ENCODE measurements at regions not wholly inside any gene's neighbourhood (a gene's known extent, or its start where the extent isn't known, plus 50 kb on each side); places are given as distances from the start of the nearest gene placed in this dataset.
A peak's percentile ranks its signal among the peaks of the same experiment; 100 is the strongest.

DNA sequence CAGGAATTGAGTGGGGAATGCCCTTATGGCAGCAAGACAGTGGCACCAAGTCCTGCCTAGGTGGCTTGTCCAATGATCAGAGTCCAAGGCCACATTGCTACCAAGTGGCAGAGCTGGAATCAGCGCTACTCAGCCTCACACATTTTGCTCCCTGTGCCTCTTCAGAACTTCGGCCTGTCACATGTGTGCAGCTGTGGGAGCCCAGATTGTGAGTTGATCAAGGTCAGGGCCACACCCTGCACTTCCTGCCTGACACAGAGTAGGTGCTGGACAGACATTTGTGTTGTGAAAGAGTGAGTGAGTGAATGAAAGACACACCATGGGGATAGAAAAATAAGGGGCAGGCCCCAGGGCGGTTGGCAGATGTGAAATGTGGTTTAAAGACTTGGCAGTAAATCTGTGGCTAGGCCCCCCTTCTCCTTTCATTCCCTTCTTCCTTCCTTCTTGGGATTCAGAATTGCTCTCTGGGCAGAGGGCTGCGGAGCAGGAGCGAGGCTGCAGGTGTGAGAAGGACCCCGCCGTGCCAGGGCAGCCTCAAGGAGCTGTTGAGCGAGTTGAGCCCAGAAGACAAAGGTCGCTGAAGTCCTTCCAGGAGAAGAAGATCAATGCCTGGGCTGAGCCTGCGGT lies 83.5 kb downstream of the SLC25A47 start (continued):
- TF ChIP-seq, protein P1, sequence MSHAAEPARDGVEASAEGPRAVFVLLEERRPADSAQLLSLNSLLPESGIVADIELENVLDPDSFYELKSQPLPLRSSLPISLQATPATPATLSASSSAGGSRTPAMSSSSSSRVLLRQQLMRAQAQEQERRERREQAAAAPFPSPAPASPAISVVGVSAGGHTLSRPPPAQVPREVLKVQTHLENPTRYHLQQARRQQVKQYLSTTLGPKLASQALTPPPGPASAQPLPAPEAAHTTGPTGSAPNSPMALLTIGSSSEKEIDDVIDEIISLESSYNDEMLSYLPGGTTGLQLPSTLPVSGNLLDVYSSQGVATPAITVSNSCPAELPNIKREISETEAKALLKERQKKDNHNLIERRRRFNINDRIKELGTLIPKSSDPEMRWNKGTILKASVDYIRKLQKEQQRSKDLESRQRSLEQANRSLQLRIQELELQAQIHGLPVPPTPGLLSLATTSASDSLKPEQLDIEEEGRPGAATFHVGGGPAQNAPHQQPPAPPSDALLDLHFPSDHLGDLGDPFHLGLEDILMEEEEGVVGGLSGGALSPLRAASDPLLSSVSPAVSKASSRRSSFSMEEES (CRISPR knock-in tag; IDR thresholded peaks at IDR 0.05), result no peak
- TF ChIP-seq CBFA2T2 (conservative IDR thresholded peaks at IDR 0.05) (peak; percentile 58), TEAD4 (IDR thresholded peaks at IDR 0.05; ENCODE audit: low read length) (peak; percentile 56; the same call in 1 of the 2 replicates), TEAD4 (CRISPR knock-in tag; IDR thresholded peaks at IDR 0.05; ENCODE audit: borderline replicate concordance) (no peak), RBBP5 (IDR thresholded peaks at IDR 0.05; ENCODE audit: borderline replicate concordance, insufficient read depth, low read length, poor library complexity, severe bottlenecking) (no peak), EP300 (IDR thresholded peaks at IDR 0.05; ENCODE audit: low read length) (no peak), ARNT (IDR thresholded peaks at IDR 0.05) (no peak), FOS (IDR thresholded peaks at IDR 0.05; ENCODE audit: extremely low read depth, insufficient read length) (no peak), MTA1 (IDR thresholded peaks at IDR 0.05; ENCODE audit: borderline replicate concordance) (no peak), TCF3 (CRISPR knock-in tag; IDR thresholded peaks at IDR 0.05) (peak; percentile 67), GTF2E2 (tag; IDR thresholded peaks at IDR 0.05) (no peak), ZNF197 (CRISPR knock-in tag; IDR thresholded peaks at IDR 0.05; ENCODE audit: low read depth) (no peak), SMARCE1 (IDR thresholded peaks at IDR 0.05) (no peak), ZNF436 (CRISPR knock-in tag; IDR thresholded peaks at IDR 0.05) (no peak), COPS2 (conservative IDR thresholded peaks at IDR 0.05) (no peak), ETV6 (IDR thresholded peaks at IDR 0.05; ENCODE audit: borderline replicate concordance in 1 of 2, low read depth in 2 of 2, low read length in 1 of 2) (no peak), ETV6 (CRISPR knock-in tag; IDR thresholded peaks at IDR 0.05; ENCODE audit: borderline replicate concordance) (no peak), ZBED1 (IDR thresholded peaks at IDR 0.05) (no peak)
- TF ChIP-seq, protein P2, sequence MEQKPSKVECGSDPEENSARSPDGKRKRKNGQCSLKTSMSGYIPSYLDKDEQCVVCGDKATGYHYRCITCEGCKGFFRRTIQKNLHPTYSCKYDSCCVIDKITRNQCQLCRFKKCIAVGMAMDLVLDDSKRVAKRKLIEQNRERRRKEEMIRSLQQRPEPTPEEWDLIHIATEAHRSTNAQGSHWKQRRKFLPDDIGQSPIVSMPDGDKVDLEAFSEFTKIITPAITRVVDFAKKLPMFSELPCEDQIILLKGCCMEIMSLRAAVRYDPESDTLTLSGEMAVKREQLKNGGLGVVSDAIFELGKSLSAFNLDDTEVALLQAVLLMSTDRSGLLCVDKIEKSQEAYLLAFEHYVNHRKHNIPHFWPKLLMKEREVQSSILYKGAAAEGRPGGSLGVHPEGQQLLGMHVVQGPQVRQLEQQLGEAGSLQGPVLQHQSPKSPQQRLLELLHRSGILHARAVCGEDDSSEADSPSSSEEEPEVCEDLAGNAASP (IDR thresholded peaks at IDR 0.05), result no peak
- TF ChIP-seq, protein P3, sequence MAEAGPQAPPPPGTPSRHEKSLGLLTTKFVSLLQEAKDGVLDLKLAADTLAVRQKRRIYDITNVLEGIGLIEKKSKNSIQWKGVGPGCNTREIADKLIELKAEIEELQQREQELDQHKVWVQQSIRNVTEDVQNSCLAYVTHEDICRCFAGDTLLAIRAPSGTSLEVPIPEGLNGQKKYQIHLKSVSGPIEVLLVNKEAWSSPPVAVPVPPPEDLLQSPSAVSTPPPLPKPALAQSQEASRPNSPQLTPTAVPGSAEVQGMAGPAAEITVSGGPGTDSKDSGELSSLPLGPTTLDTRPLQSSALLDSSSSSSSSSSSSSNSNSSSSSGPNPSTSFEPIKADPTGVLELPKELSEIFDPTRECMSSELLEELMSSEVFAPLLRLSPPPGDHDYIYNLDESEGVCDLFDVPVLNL (CRISPR knock-in tag; IDR thresholded peaks at IDR 0.05; ENCODE audit: low read depth), result no peak
- TF ChIP-seq, protein P4, sequence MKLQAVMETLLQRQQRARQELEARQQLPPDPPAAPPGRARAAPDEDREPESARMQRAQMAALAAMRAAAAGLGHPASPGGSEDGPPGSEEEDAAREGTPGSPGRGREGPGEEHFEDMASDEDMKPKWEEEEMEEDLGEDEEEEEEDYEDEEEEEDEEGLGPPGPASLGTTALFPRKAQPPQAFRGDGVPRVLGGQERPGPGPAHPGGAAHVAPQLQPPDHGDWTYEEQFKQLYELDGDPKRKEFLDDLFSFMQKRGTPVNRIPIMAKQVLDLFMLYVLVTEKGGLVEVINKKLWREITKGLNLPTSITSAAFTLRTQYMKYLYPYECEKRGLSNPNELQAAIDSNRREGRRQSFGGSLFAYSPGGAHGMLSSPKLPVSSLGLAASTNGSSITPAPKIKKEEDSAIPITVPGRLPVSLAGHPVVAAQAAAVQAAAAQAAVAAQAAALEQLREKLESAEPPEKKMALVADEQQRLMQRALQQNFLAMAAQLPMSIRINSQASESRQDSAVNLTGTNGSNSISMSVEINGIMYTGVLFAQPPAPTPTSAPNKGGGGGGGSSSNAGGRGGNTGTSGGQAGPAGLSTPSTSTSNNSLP (IDR thresholded peaks at IDR 0.05; ENCODE audit: borderline replicate concordance, low read depth, low read length), result no peak
- TF ChIP-seq, protein P5, sequence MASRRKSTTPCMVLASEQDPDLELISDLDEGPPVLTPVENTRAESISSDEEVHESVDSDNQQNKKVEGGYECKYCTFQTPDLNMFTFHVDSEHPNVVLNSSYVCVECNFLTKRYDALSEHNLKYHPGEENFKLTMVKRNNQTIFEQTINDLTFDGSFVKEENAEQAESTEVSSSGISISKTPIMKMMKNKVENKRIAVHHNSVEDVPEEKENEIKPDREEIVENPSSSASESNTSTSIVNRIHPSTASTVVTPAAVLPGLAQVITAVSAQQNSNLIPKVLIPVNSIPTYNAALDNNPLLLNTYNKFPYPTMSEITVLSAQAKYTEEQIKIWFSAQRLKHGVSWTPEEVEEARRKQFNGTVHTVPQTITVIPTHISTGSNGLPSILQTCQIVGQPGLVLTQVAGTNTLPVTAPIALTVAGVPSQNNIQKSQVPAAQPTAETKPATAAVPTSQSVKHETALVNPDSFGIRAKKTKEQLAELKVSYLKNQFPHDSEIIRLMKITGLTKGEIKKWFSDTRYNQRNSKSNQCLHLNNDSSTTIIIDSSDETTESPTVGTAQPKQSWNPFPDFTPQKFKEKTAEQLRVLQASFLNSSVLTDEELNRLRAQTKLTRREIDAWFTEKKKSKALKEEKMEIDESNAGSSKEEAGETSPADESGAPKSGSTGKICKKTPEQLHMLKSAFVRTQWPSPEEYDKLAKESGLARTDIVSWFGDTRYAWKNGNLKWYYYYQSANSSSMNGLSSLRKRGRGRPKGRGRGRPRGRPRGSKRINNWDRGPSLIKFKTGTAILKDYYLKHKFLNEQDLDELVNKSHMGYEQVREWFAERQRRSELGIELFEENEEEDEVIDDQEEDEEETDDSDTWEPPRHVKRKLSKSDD (conservative IDR thresholded peaks at IDR 0.05; ENCODE audit: low read length), result no peak
